ENCODE measurements at regions not wholly inside any gene's neighbourhood (a gene's known extent, or its start where the extent isn't known, plus 50 kb on each side); places are given as distances from the start of the nearest gene placed in this dataset.
A peak's percentile ranks its signal among the peaks of the same experiment; 100 is the strongest.
"Not testable (repeated sequence)": the region's sequence is repeated elsewhere in the genome, so short reads cannot be mapped to it uniquely, and the experiment has no call there.

DNA sequence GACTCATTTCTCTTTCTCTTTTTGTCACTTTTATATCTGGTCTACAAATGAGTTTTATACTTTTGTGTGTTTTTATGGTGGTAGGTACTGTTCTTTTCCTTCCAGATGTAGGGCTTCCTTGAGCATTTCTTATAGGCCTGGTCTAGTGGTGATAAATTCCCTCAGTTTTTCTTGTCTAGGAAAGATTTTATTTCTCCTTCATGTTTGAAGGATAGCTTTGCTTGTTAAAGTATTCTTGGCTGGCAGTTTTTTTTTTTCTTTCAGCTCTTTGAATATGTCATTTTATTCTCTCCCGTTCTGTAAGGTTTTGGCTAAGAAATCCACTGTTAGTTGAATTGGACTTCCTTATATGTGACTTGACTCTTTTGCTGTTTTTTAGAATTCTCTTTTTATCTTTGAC lies 292.7 kb downstream of the RPS24 start:
- no peak for ATAC-seq

GRCh38 chr10:78327778-78328591 lies 294.3 kb downstream of the RPS24 start:
- ATAC-seq = no peak

DNA sequence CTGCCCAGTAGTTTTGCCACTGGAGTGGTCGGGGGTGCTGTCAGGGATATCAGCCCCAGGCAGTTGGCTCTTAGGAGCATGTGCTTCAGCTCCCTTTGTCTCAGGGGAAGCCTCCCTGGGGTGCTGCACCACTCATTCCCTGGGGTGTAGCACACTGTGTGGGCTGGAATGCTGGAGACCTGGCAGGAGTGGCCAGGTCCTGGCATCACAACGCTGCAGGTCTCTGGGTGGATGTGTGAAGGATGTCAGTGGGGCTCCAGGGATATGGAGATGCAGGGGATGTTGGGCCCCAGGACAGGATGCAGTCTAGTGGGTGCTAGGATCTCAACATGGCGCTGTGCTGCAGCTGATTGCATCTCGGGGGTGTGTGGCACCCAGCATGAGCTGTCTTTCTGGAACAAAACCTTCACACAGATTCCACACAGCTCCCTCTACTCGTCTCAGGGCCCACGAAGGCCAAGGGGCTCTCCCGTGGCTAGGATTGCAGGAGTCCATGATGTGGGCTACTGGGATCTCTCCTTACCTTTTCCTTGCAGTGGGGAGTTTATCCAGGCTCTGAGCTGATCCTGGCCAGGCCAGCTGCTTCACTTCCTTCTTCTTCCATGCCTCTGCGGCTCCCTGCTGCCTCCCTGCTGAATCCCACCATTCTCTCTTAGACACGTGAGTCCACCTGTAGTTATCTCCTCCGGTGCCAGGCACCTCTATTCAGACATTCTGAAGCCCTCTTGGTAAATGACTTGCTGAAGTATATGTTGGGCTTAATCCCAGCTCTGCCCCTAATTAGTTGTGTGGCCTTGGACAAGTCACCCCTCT lies 295.1 kb downstream of the RPS24 start:
- no peak for ATAC-seq

GRCh38 chr10:78330884-78331283 lies 297.2 kb downstream of the RPS24 start:
- no peak for ATAC-seq

- ATAC-seq = no peak
Measured at GRCh38 chr10:78331391-78331922, 297.8 kb downstream of the RPS24 start.

GRCh38 chr10:78332012-78332411 lies 298.3 kb downstream of the RPS24 start:
- ATAC-seq = no peak

GRCh38 chr10:78332657-78333056 lies 299.0 kb downstream of the RPS24 start:
- ATAC-seq = no peak

GRCh38 chr10:78333362-78334143 lies 299.9 kb downstream of the RPS24 start:
- ATAC-seq = no peak

GRCh38 chr10:78335371-78335690 lies 301.7 kb downstream of the RPS24 start:
- ATAC-seq = no peak

DNA sequence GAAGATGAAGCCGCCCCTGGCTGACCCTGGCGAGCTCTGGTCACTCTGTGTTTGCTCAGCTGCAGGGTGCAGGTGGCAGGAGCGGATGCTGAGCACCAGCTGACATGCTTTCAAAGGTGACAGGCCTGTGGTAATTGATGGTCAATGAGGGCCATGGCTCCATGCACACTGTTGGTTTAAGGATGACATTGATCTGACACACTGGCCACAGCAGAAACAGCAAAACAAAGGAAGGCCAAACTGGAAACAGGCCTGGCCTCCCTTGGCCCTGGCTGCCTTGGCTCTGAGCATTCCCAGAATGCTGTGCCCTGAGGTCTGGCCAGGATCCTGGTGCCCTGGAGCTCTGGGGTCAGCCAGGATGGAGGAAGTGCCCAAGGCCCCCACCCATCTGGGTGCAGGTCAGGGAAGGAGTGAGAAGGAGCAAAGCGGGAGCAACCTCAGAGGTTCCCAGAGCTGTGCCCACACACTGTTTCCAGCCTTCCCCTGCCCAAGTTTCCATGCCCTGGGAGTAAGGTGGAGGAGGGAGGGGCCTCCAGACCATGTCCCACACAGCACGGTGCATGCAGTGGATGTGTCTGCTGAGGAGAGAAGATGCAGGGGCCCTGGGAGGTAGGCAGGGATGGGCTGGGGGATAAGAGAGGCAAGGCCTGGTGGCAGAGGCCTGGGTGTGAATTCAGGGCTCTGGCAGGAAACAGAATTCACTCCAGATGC lies 302.2 kb downstream of the RPS24 start:
- ATAC-seq = peak; percentile 48

- ATAC-seq = no peak
Measured at GRCh38 chr10:78336402-78336791, 302.7 kb downstream of the RPS24 start.

GRCh38 chr10:78337016-78337415 lies 303.4 kb downstream of the RPS24 start:
- no peak for ATAC-seq

DNA sequence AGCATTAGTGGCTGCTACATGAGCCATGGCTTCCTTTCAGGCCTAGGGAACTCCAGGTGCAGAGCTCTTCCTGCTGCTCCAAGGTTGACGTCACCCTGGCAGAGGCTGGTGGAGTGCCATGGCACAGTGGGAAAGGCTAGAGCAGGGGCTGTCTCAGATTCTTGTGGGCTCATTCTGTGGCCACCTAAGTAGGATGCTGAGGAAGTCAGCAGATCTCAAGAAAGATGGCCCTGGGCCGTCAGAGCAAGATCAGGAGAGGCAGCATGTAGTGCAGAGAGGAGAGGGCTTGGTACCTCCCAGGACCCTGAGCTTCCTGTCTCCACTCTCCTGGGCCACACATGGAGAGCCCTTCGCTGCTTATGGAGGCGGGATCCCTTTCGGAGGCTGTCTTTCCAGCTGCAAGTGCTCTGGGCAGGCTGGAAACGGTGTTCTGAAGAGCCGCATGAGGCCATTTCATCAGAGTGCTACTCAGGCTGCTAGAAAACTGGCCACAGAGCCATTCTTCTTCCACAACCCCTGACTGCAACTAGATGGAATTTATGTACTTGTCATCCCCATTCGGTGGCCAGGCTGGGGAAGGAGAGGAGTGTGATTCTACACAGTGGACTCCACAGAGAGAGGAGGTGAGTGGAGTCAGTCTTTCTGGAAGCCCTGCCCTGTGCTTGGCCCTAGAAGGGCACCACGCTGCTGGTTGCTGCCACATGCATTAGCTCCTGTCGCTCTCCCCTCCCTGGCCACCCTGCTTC lies 304.2 kb downstream of the RPS24 start:
- no peak for ATAC-seq

DNA sequence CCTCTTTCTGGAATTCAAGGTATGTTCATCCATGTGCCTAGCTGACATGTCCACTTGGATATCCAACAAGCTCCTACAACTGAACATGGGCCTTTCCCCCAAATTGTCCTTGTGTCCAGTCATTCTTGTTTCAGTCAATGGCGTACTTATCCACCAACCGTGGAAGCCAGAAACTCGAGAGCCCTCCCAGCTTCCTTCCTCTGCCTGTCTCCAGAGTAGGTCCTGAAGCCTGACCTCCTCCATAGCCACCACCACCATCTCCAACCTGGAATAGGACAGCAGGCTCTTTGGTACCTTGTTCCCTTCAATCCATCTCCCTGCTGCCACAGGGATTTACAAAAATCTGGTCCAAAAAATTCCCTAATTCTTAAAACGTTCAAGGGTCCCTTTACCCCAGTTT lies 305.1 kb downstream of the RPS24 start:
- no peak for ATAC-seq

- ATAC-seq = no peak
Measured at GRCh38 chr10:78339251-78339650, 305.6 kb downstream of the RPS24 start.

GRCh38 chr10:78341953-78342614 lies 308.4 kb downstream of the RPS24 start:
- ATAC-seq = no peak

DNA sequence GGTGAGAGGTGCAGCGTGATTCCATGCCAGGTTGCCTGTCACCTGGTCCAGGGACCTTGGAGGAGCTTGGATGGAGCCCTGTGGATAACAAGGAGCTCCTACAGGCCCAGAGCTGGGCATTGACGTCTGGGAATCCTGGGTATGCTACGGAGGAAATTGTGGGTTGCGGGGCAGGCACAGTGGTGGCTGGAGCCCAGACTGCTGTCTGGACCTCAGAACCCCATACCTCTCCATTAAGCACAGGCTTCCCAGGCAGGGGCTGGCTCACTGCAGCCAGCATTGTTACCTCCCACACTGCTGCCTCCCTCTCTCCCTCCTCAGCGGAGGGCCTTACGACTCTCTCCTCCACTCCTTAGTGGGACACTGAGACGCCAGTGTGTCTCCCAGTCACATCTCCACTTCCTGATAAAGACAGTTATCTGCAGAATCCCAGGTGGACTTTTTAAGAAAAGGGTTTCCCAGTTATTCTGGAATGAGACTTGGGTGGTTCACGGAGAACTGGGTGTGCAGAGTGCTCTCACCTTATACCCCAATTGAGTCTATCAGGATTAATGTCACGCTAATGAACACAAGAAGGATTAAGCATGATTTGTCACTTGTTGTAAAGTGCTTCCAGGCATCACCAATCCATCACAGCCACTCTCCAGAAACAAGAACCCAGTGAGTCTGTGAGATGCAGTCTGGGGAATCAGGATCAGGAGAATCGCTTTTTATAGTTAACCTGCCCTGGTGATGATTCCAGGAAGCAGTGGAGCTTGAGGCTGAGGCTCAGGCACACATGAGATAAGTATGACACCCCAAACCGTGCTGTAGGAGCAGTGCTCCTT lies 309.4 kb downstream of the RPS24 start:
- no peak for ATAC-seq

DNA sequence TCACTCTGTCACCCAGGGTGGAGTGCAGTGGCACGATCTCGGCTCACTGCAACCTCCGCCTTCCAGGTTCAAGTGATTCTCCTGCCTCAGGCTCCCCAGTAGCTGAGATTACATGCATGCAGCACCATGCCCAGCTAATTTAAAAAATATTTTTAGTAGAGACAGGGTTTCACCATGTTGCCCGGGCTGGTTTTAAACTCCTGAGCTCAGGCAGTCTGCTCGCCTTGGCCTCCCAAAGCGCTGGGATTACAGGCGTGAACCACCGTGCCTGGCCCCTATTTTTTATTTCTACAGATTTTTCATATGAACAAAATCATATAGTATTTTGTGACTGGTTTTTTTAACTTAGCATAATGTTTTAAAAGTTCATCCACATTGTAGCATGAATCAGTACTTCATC lies 310.6 kb downstream of the RPS24 start:
- ATAC-seq = not testable (repeated sequence)

DNA sequence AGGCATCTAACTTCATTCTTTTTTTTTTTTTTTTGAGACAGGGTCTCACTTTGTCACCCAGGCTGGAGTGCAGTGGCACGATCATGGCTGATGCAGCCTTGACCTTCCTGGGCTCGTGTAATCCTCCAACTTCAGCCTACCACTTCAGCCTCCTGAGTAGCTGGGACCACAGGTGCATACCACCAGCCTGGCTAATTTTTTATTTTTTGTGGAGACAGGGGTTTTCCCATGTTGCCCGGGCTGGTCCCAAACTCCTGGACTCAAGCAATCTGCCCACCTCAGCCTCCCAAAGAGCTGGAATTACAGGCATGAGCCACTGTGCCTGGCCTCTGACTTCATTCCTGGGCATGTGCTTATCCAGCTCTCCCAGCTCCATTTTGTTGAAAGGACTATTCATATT lies 311.9 kb downstream of the RPS24 start:
- not testable (repeated sequence) for ATAC-seq

DNA sequence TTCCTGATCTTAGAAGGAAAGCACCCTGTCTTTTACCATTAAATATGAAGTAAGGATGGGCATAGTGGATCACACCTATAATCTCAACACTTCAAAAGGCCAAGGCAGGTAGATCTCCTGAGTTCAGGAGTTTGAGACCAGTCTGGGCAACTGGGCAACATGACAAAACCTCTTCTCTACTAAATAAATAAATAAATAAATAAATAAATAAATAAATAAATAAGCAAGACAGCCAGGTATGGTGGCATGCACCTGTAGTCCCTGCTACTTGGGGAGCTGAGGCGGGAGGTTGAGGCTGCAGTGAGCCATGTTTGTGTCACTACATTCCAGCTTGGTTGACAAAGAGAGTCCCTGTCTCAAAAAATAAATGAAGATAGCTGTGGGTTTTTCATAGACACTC lies 313.1 kb downstream of the RPS24 start:
- ATAC-seq = no peak
